GM12891 (cell line): ENCODE measurements at regions not wholly inside any gene's neighbourhood (a gene's known extent, or its start where the extent isn't known, plus 50 kb on each side); places are given as distances from the start of the nearest gene placed in this dataset.

Experiments
- POLR2A ChIP-seq: IDR thresholded peaks from 2 replicates; pipeline ENCODE4 v1.6.1; 2011; ENCODE audit warnings: low read depth, low read length, control low read depth
- POLR2AphosphoS5 ChIP-seq: IDR thresholded peaks from 2 replicates; pipeline ENCODE4 v1.6.1; 2011; ENCODE audit warnings: low read depth, low read length, control low read depth
- SPI1 ChIP-seq: IDR thresholded peaks from 2 replicates; pipeline ENCODE4 v1.6.1; 2011; ENCODE audit warnings: low read depth, low read length, control low read depth
- TAF1 ChIP-seq: IDR thresholded peaks from 2 replicates; pipeline ENCODE4 v1.6.1; 2011; ENCODE audit warnings: low read depth, low read length, control low read depth

DNA sequence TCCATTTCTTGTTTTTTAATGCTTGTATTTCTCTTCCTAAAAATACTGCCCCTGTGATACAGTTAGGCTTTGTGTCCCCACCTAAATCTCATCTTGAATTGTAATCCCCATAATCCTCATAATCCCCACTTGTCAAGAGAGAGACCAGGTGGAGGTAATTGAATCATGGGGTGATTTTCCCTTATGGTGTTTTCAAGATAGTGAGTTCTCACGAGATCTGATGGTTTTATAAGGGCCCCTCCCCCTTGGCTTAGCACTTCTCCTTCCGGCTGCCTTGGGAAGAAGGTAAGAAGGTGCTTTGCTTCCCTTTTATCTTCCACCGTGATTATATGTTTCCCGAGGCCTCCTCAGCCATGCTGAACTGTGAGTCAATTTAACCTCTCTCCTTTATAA lies 227.4 kb downstream of the MAN2A1 start:
- TF ChIP-seq POLR2A: no peak
- TF ChIP-seq TAF1: no peak
- TF ChIP-seq POLR2AphosphoS5: no peak
- no peak for TF ChIP-seq SPI1
